Testis (tissue), 2 donors: ENCODE measurements at regions not wholly inside any gene's neighbourhood (a gene's known extent, or its start where the extent isn't known, plus 50 kb on each side); places are given as distances from the start of the nearest gene placed in this dataset.

Experiments used
- CTCF ChIP-seq, 3 experiments: fragments of 450-650 bp in 2 of 3; fragments of 200-600 bp in 1 of 3; sonication (generic) in 1 of 3; IDR thresholded peaks; one replicate each; pipeline ENCODE4 v1.5.1; 2016 to 2019; ENCODE audit warnings: antibody characterized with exemption in 3 of 3, mild to moderate bottlenecking in 2 of 3, moderate library complexity in 1 of 3
- POLR2A ChIP-seq: fragments of 450-650 bp; IDR thresholded peaks from one replicate; pipeline ENCODE4 v1.6.1; 2017; ENCODE audit warnings: antibody characterized with exemption, mild to moderate bottlenecking, moderate library complexity

GRCh38 chr5:135660826-135661575 lies 82.2 kb upstream of the CXCL14 start:
- TF ChIP-seq CTCF (IDR thresholded peaks at IDR 0.05) (no peak), POLR2A (no peak)
